Naive thymus-derived CD8-positive, alpha-beta T cell (primary cell): ENCODE measurements at regions not wholly inside any gene's neighbourhood (a gene's known extent, or its start where the extent isn't known, plus 50 kb on each side); places are given as distances from the start of the nearest gene placed in this dataset.
A peak's percentile ranks its signal among the peaks of the same experiment; 100 is the strongest.

Experiments
- ATAC-seq, 2 donors: fragments of 150-1000 bp; cut with Tn5 transposase in 1 of 2; sonication (Bioruptor Pico), chemical (Tn5 transposase) in 1 of 2; 1 replicate in 1 of 2; 2 replicates in 1 of 2; pipeline ENCODE4 v1.10.0; 2021; ENCODE audit warnings: mild to moderate bottlenecking in 2 of 2, moderate library complexity in 2 of 2
- POLR2A ChIA-PET: fragments of 350-600 bp; sonication (Branson Sonifier 250); formaldehyde crosslinking; loops from one replicate; lab custom pipeline; 2021; ENCODE audit warnings: antibody characterized with exemption; lab: Charles Lee
- DNase-seq, 10 donors: peaks; one replicate each; pipeline versions ENCODE4 v3.0.0 to v3.0.0-alpha.2; 2020 to 2022
- H3K27ac Mint-ChIP-seq, 10 donors: one replicate each; pipeline ENCODE4 v1.8.0; 2020 to 2022; ENCODE audit warnings: mild to moderate bottlenecking in 10 of 10, mixed read lengths in 10 of 10, moderate library complexity in 4 of 10, inconsistent platforms in 1 of 10
- H3K27me3 Mint-ChIP-seq, 5 donors: one replicate each; pipeline ENCODE4 v1.8.0; 2021 to 2022; ENCODE audit warnings: mixed read lengths in 5 of 5
- H3K36me3 Mint-ChIP-seq, 3 donors: one replicate each; pipeline ENCODE4 v1.8.0; 2020 to 2022; ENCODE audit warnings: mixed read lengths in 3 of 3, mild to moderate bottlenecking in 2 of 3, inconsistent platforms in 1 of 3
- H3K4me1 Mint-ChIP-seq, 4 donors: one replicate each; pipeline ENCODE4 v1.8.0; 2021 to 2022; ENCODE audit warnings: mixed read lengths in 4 of 4
- H3K4me3 Mint-ChIP-seq, 10 donors: one replicate each; pipeline ENCODE4 v1.8.0; 2020 to 2022; ENCODE audit warnings: mild to moderate bottlenecking in 10 of 10, mixed read lengths in 10 of 10, moderate library complexity in 6 of 10, inconsistent platforms in 1 of 10
- H3K9me3 Mint-ChIP-seq, 9 donors: one replicate each; pipeline ENCODE4 v1.8.0; 2020 to 2022; ENCODE audit warnings: mixed read lengths in 9 of 9, mild to moderate bottlenecking in 3 of 9, inconsistent platforms in 1 of 9, moderate library complexity in 1 of 9

DNA sequence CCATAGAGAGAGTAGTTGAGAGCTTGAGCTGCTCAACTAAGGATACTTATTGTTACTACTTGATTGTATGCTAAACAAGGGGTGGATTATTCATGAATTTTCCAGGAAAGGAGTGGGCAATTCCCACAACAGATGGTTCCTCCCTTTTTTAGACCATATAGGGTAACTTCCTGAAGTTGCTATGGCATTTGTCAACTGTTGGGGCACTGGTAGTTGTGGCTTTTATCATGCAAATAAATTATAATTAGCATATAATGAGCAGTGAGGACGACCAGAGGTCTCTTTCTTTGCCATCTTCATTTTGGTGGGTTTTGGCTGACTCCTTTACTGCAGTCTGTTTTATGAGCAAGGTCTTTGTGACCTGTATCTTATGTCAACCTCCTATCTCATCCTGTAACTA is 1403.5 kb upstream of the PABPC4L start:
- H3K4me3 Mint-ChIP-seq = no peak overlapping the region
- POLR2A ChIA-PET = no interaction called here
- peak overlapping the region in 1 of 10 donors; percentile 6 for H3K27ac Mint-ChIP-seq
- no peak for DNase-seq
- no peak for ATAC-seq
- H3K36me3 Mint-ChIP-seq = no peaks in the 10 kb centered on the region
- H3K4me1 Mint-ChIP-seq = no peaks in the 10 kb centered on the region
- no peaks in the 10 kb centered on the region for H3K27me3 Mint-ChIP-seq
- peaks cover 0 to 14% (median 5%) of the 10 kb centered on the region in 9 donors for H3K9me3 Mint-ChIP-seq

DNA sequence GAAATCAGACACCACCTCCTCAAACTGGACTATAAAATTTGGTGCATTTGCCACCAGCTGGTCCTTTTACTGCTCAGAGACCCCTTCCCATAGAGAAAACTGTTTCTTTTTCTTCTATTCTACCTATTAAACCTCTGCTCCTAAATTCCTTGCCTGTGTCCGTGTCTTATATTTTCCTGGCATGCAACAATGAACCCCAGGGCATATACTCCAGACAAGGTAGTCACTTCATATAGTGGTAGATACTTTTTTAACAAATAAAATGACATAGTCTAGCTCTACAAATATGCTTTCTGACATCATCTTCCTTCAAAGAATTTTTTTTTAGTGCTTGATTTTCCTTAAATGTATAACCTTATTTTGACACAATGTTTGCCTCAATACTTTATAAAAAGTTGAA is 1402.9 kb upstream of the PABPC4L start:
- ATAC-seq = no peak
- POLR2A ChIA-PET = no interaction called here
- Mint-ChIP-seq H3K4me1 (no peaks in the 10 kb centered on the region), H3K27ac (no peak overlapping the region), H3K27me3 (no peaks in the 10 kb centered on the region), H3K4me3 (no peak overlapping the region), H3K36me3 (no peaks in the 10 kb centered on the region), H3K9me3 (peaks cover 0 to 14% (median 5%) of the 10 kb centered on the region in 9 donors)
- no peak for DNase-seq

- ATAC-seq (no peak), DNase-seq (no peak)
- Mint-ChIP-seq H3K4me3 (no peak overlapping the region), H3K9me3 (peaks cover 0 to 23% (median 6%) of the 10 kb centered on the region in 9 donors), H3K36me3 (peaks cover 0 to 3% (median under 1%) of the 10 kb centered on the region in 3 donors), H3K27ac (no peak overlapping the region), H3K4me1 (no peaks in the 10 kb centered on the region), H3K27me3 (no peaks in the 10 kb centered on the region)
- POLR2A ChIA-PET = no interaction called here
Measured at GRCh38 chr4:135601351-135601750, 1399.8 kb upstream of the PABPC4L start.

- POLR2A ChIA-PET = no interaction called here
- ATAC-seq (no peak), DNase-seq (no peak)
- Mint-ChIP-seq H3K4me1 (no peaks in the 10 kb centered on the region), H3K36me3 (peaks cover 0 to 6% (median 3%) of the 10 kb centered on the region in 3 donors), H3K27me3 (no peaks in the 10 kb centered on the region), H3K27ac (no peak overlapping the region), H3K4me3 (no peak overlapping the region), H3K9me3 (peaks cover 0 to 25% (median 11%) of the 10 kb centered on the region in 9 donors)
Measured at GRCh38 chr4:135598151-135598550, 1396.6 kb upstream of the PABPC4L start.

DNA sequence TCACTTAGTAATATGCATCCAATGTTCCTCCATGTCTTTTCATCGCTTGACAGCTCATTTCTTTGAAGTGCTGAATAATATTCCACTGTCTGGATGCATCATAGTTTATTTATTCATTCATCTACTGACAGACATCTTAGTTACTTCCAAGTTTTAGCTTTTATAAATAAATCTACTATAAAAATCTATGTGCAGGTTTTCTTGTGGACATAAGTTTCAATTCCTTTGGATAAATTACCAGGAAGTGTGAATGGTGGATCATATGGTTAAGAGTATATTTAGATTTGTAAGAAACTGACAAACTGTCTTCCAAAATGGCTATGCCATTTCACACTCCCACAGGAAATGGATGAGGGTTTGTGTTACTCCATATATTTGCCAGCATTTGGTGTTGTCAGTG is 1392.9 kb upstream of the PABPC4L start:
- Mint-ChIP-seq H3K27ac (no peak overlapping the region), H3K9me3 (peaks cover 0 to 28% (median 14%) of the 10 kb centered on the region in 9 donors), H3K27me3 (no peaks in the 10 kb centered on the region), H3K4me3 (no peak overlapping the region), H3K4me1 (no peaks in the 10 kb centered on the region), H3K36me3 (peaks cover 0 to 6% (median 3%) of the 10 kb centered on the region in 3 donors)
- POLR2A ChIA-PET = no interaction called here
- no peak for ATAC-seq
- no peak for DNase-seq

DNA sequence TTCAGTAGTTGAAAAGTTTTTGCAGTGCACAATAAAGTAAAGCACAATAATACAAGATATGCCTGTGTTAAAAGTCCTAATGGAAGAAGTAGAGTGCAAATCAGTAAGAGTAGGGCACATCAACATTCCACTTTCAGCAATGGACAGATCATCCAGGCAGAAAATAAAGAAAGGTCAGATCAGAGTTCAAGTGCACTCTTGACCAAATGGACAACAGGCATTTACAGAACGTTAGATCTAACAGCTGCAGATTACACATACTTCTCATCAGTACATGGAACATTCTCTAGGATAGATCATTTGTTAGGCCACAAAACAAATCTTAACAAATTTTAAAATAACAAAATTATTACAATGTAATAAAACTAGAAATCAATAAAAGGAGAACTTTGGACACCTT is 1373.5 kb upstream of the PABPC4L start:
- Mint-ChIP-seq H3K36me3 (no peaks in the 10 kb centered on the region), H3K27ac (no peak overlapping the region), H3K4me1 (no peaks in the 10 kb centered on the region), H3K4me3 (no peak overlapping the region), H3K9me3 (peaks cover 0 to 21% (median 5%) of the 10 kb centered on the region in 9 donors), H3K27me3 (no peaks in the 10 kb centered on the region)
- ATAC-seq (no peak), DNase-seq (no peak)
- POLR2A ChIA-PET = no interaction called here

- Mint-ChIP-seq H3K27me3 (no peaks in the 10 kb centered on the region), H3K36me3 (no peaks in the 10 kb centered on the region), H3K4me1 (no peaks in the 10 kb centered on the region), H3K4me3 (no peak overlapping the region), H3K27ac (no peak overlapping the region), H3K9me3 (peaks cover 0 to 13% (median 5%) of the 10 kb centered on the region in 9 donors)
- DNase-seq (no peak), ATAC-seq (no peak)
- POLR2A ChIA-PET = no interaction called here
Measured at GRCh38 chr4:135573251-135573650, 1371.7 kb upstream of the PABPC4L start.

GRCh38 chr4:135564090-135564489 is 1362.5 kb upstream of the PABPC4L start:
- POLR2A ChIA-PET = no interaction called here
- ATAC-seq (no peak), DNase-seq (no peak)
- no peaks in the 10 kb centered on the region for H3K27me3 Mint-ChIP-seq
- peaks cover 0 to 13% (median 7%) of the 10 kb centered on the region in 9 donors for H3K9me3 Mint-ChIP-seq
- no peaks in the 10 kb centered on the region for H3K36me3 Mint-ChIP-seq
- no peaks in the 10 kb centered on the region for H3K4me1 Mint-ChIP-seq
- no peak overlapping the region for H3K27ac Mint-ChIP-seq
- H3K4me3 Mint-ChIP-seq = no peak overlapping the region

GRCh38 chr4:135553213-135553612 is 1351.6 kb upstream of the PABPC4L start:
- POLR2A ChIA-PET = no interaction called here
- ATAC-seq (no peak), DNase-seq (no peak)
- H3K4me1 Mint-ChIP-seq = no peaks in the 10 kb centered on the region
- H3K27ac Mint-ChIP-seq = no peak overlapping the region
- H3K36me3 Mint-ChIP-seq = no peaks in the 10 kb centered on the region
- no peaks in the 10 kb centered on the region for H3K27me3 Mint-ChIP-seq
- H3K9me3 Mint-ChIP-seq = peaks cover 0 to 3% (median 0%) of the 10 kb centered on the region in 9 donors
- H3K4me3 Mint-ChIP-seq = no peak overlapping the region

- Mint-ChIP-seq H3K27me3 (no peaks in the 10 kb centered on the region), H3K4me1 (no peaks in the 10 kb centered on the region), H3K36me3 (no peaks in the 10 kb centered on the region), H3K9me3 (peaks cover 0 to 3% (median 0%) of the 10 kb centered on the region in 9 donors), H3K4me3 (no peak overlapping the region), H3K27ac (no peak overlapping the region)
- no peak for ATAC-seq
- POLR2A ChIA-PET = no interaction called here
- no peak for DNase-seq
Measured at GRCh38 chr4:135552131-135552530, 1350.5 kb upstream of the PABPC4L start.

DNA sequence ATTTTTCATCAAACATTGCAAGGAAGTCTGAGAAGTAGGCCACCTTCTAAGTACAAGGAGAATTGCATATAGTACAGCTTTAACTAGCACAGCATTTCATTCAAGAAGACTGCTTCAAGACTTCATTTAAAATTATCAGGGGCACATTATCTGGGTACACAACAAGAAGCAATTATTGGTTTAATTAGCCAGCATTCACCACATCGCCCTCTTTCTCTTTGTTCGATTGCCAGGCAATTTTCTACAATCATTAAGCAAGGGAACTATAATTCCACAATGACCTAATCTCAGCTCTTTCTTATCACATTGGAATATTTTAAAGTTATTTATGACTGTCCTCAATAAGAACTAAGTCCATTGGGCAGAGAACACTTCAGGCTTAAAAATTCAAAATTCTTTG is 1347.1 kb upstream of the PABPC4L start:
- Mint-ChIP-seq H3K4me1 (no peaks in the 10 kb centered on the region), H3K4me3 (no peak overlapping the region), H3K27me3 (no peaks in the 10 kb centered on the region), H3K9me3 (peaks cover 0 to 3% (median 0%) of the 10 kb centered on the region in 9 donors), H3K36me3 (no peaks in the 10 kb centered on the region), H3K27ac (no peak overlapping the region)
- no peak for DNase-seq
- no peak for ATAC-seq
- POLR2A ChIA-PET = no interaction called here

DNA sequence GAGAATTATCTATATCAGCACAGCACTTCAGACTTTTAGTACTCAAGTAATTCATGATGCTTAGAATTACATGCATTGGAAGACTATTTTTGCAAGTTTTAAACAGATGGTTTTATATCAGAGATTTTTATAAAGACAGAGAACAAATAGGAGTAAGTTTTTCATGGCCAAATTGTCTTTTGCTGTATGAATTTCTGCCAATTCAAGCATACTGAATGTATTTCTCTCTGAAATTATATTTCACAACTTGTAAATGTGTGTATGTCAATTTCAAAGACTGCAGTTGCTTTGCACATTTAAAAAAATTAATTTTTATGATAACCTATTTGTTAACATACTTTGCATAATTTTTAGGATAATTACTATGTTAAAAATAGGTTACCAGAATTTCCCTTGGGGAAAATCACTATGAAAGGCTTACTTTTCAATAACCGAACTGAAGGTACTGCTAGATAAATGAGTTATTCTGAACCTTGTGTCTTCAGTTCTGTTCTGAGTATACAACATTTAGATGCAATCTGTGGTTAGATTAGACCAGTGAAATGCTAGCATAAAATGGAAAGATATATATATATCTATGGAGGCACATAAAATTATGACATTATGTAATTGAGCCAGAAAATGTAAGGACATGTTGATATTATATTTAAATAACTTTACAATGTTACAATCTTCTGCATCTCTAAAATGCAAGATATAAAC is 1344.2 kb upstream of the PABPC4L start:
- H3K4me3 Mint-ChIP-seq = no peak overlapping the region
- no peak overlapping the region for H3K27ac Mint-ChIP-seq
- ATAC-seq = no peak
- peaks cover 0 to 3% (median under 1%) of the 10 kb centered on the region in 9 donors for H3K9me3 Mint-ChIP-seq
- DNase-seq = no peak
- no peaks in the 10 kb centered on the region for H3K27me3 Mint-ChIP-seq
- POLR2A ChIA-PET = no interaction called here
- H3K36me3 Mint-ChIP-seq = no peaks in the 10 kb centered on the region
- H3K4me1 Mint-ChIP-seq = no peaks in the 10 kb centered on the region

DNA sequence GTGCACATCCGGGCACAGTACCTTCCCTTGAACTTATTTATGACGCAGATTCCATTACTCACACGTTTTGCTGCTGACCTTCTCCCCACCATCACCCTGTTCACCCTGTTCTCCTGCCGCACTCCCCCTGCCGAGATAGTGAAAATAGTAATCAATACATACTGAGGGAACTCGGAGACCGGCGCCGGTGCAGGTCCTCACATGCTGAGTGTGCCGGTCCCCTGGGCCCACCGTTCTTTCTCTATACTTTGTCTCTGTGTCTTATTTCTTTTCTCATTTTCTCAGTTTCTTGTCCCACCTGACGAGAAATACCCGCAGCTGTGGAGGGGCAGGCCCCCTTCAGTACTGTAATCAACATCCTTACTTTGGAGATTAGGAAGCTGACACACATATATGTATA is 1337.1 kb upstream of the PABPC4L start:
- POLR2A ChIA-PET = no interaction called here
- H3K4me1 Mint-ChIP-seq = peaks cover 0 to 2% (median 0%) of the 10 kb centered on the region in 4 donors
- peaks cover 0 to 4% (median 0%) of the 10 kb centered on the region in 3 donors for H3K36me3 Mint-ChIP-seq
- DNase-seq = no peak
- H3K27me3 Mint-ChIP-seq = no peaks in the 10 kb centered on the region
- peak overlapping the region in 5 of 10 donors; percentile 2 to 54 (median 7) for H3K4me3 Mint-ChIP-seq
- no peak overlapping the region for H3K27ac Mint-ChIP-seq
- ATAC-seq = no peak
- H3K9me3 Mint-ChIP-seq = peaks cover 0 to 10% (median 6%) of the 10 kb centered on the region in 9 donors

GRCh38 chr4:135533053-135533452 is 1331.5 kb upstream of the PABPC4L start:
- no peak for DNase-seq
- POLR2A ChIA-PET = no interaction called here
- H3K4me1 Mint-ChIP-seq = no peaks in the 10 kb centered on the region
- H3K4me3 Mint-ChIP-seq = no peak overlapping the region
- no peak for ATAC-seq
- H3K27me3 Mint-ChIP-seq = no peaks in the 10 kb centered on the region
- no peak overlapping the region for H3K27ac Mint-ChIP-seq
- H3K36me3 Mint-ChIP-seq = no peaks in the 10 kb centered on the region
- H3K9me3 Mint-ChIP-seq = peaks cover 0 to 22% (median 6%) of the 10 kb centered on the region in 9 donors
